HS-5 (cell line): ENCODE measurements at regions not wholly inside any gene's neighbourhood (a gene's known extent, or its start where the extent isn't known, plus 50 kb on each side); places are given as distances from the start of the nearest gene placed in this dataset.

Source experiments
- DNase-seq: peaks from one replicate; pipeline ENCODE4 v3.0.0-alpha.2; 2012; ENCODE audit warnings: low read depth

DNA sequence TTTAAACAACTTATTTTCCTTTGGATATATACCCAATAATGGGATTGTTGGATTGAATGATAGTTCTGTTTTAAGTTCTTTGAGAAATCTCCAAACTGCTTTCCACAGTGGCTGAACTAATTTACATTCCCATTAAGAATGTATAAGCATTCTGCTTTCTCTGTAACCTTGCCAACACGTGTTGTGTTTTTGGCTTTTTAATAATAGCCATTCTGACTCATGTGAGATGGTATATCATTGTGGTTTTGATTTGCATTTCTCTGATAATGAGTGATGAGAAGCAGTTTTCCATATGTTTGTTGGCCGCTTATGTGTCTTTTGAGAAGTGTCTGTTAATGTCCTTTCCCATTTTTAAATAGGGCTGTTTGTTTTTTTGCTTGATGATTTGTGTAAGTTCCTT, 155.6 kb upstream of the PITX2 start:
- no peak for DNase-seq

- no peak for DNase-seq
Measured at GRCh38 chr4:110780538-110780937, 157.7 kb upstream of the PITX2 start.

- DNase-seq, result no peak
Measured at GRCh38 chr4:110781944-110782343, 159.1 kb upstream of the PITX2 start.

- DNase-seq, result no peak
Measured at GRCh38 chr4:110787109-110787508, 164.2 kb upstream of the PITX2 start.

- DNase-seq, result no peak
Measured at GRCh38 chr4:110787707-110788106, 164.8 kb upstream of the PITX2 start.

- no peak for DNase-seq
Measured at GRCh38 chr4:110788302-110788701, 165.4 kb upstream of the PITX2 start.

- no peak for DNase-seq
Measured at GRCh38 chr4:110792036-110792435, 169.2 kb upstream of the PITX2 start.

DNA sequence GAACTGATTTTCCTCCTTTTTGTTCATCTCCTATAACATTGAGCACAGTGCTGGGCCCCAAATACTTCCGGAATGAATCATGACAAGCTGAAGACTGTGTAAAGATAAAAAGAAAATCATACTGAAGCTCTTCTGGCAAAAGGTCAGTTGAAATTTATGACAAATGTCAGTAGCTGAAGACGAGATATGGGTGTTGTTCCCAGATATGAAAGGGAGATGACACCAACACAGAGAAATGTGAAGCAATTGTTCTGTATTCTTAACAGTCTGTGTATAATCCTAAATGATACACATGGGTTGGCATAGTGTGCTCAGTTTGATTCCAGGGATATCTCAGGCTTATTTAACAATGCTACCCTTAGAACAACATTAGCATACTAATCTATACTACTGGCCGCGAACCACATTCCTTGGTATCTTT, 170.5 kb upstream of the PITX2 start:
- DNase-seq, result peak; percentile 33

- no peak for DNase-seq
Measured at GRCh38 chr4:110793890-110794554, 171.1 kb upstream of the PITX2 start.

DNA sequence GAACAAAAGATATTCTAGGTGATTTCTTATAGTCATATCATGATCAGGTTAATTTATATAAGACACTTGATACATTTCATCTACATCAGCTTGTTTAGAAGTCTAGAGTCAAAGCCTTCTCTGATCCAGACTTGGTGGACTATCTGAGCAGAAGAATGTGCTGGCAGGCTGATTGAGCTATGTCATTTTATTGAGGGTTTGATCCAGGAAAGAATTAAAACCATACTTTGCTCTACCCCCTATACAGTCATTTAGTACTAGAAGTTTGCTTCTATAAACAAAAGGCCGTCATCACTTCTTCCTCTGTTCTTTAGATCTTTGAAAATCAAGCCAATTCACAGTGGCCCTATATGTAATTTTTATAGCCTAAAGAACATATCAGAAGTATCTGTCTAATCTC, 173.1 kb upstream of the PITX2 start:
- no peak for DNase-seq

DNA sequence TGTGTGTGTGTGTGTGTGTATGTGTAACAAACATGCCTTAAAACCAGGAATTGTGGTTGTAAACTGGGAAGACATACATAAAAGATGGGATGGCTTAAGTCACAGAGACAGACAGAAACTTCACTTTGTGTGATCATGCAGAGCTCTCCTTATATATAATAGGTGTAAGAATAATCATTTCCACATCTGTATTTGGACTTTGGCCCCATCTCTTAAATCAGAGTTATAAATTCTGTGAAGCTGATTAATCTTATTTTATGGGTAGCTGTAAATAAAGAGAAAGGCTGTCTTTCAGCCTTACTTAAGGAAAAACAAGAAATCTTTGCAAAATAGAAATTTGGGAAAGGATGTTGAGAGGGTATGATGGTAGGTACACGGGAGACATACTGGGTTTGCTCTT, 174.6 kb upstream of the PITX2 start:
- DNase-seq, result no peak

GRCh38 chr4:110798687-110799086, 175.8 kb upstream of the PITX2 start:
- DNase-seq, result no peak

DNA sequence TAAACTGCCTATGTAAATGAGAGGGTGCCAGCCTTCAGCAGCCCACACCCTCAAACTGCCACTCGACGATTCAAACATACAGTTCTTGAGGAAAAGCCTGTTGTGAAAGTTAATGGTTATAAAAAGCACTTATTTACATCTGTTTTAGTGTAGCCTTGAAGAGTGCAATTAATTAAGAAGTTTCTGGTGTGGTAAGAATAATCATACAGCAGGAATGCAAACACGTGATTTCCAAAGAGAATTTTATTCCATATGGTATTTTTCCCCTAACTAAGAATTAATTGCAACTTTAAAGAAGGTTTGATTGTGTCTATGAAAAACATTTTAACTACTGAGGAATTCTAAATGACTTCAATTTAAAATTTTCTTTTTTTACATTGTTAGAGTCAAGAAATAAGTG, 176.3 kb upstream of the PITX2 start:
- DNase-seq, result no peak

- DNase-seq, result no peak
Measured at GRCh38 chr4:110801591-110801990, 178.7 kb upstream of the PITX2 start.

DNA sequence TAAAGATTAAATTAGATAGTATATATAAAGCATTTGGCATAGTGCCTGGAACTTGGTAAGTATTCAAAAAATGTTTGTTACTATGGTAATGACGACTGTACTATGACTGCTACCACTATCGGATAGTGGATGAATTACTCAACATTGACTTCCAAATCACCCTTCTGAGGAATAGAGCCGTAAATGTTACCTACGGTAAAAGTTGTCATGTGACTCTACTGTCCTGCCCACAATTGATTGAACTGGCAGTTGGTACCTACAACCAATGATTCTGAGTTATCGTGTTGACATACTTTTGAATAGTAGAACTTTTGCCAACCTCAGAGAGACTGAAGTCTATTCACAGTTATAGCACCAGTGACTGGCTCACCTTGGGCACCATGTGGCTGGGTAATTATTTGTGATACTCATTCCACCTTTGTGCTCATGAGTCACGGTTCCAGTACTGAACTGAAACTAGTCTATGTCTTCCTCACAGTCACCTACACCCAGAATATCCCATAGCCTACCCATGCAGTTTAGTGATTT, 185.5 kb upstream of the PITX2 start:
- DNase-seq, result no peak

GRCh38 chr4:110815950-110816349, 193.1 kb upstream of the PITX2 start:
- no peak for DNase-seq

GRCh38 chr4:110816367-110816766, 193.5 kb upstream of the PITX2 start:
- no peak for DNase-seq

- DNase-seq, result no peak
Measured at GRCh38 chr4:110821186-110821585, 198.3 kb upstream of the PITX2 start.

- DNase-seq, result peak; percentile 56
Measured at GRCh38 chr4:110823251-110823650, 200.4 kb upstream of the PITX2 start.

DNA sequence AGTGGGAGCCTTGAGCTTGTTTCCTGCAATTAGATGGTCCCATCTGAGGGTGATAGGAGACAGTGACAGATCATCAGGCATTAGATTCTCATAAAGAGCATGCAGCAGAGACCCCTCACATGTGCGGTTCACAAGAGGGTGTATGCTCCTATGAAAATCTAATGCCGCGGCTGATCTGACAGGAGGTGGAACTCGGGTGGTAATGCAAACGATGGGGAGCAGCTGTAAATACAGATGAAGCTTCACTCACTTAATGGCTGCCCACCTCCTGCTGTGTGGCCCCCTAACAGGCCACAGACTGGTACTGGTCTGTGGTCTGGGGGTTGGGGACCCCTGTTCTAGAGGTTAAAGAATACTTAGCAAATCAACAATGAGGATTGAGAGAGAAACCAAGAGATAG, 201.5 kb upstream of the PITX2 start:
- DNase-seq, result no peak

DNA sequence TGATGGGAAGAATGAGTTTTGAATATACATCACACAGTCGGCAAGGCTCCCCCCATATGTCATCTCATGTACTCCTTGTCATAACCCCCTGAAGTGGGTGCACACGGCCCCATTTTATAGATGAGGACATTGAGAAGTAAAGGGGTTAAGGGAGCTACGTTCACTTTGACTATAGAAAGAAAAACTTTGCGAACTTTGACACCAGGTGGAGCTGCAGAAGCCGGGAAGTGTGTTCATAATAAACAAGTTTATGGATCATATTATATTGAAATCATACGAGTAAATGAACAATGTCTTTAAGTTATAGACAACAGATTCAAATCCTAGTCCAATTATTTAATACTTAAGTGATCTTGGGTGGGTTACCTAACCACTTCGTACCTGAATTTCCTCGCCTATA, 203.8 kb upstream of the PITX2 start:
- no peak for DNase-seq

GRCh38 chr4:110830461-110830860, 207.6 kb upstream of the PITX2 start:
- DNase-seq, result no peak

- DNase-seq, result no peak
Measured at GRCh38 chr4:110837896-110838450, 215.1 kb upstream of the PITX2 start.

DNA sequence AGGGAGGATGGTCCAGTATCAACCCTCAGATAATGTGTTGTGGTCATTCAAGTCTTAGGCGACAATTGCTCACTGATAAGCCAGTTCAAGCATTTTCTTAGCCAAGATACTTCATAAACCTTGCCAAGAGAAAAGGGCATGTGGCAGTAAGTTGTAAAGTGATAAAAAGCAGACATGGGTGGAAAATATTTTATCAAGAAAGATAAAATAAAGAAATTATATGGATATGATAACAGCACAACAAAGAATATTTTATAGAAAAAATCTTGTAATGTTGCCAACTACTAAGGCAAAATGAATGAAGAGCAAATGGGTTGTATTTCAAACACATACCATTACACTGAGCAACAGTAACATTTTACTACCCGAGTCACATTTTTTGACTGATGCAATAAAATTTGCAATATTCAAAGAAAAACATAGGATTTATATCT, 217.4 kb upstream of the PITX2 start:
- peak; percentile 49 for DNase-seq
